ENCODE measurements at regions not wholly inside any gene's neighbourhood (a gene's known extent, or its start where the extent isn't known, plus 50 kb on each side); places are given as distances from the start of the nearest gene placed in this dataset.
"Not testable (repeated sequence)": the region's sequence is repeated elsewhere in the genome, so short reads cannot be mapped to it uniquely, and the experiment has no call there.

DNA sequence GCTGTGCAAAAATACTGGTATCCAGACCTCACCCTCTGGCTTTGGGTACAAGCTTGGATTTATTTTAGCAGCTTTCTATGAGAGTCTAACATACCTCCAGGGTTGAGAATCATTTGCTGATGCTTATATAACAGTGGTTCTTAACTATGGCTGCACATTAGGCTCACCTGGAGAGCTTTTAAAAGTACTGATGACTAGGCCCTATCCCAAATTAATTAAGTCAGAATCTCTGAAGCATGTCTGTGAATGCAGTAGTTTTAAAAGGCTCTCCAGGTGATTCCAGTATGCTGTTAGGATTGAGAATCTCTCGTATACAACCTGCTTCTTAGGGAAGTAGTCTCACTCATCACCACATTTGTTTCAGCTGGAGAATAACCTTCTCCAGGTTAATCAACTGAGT is 99.2 kb downstream of the PDHA2 start:
- H3K9me3 ChIP-seq = peaks cover 0 to 4% (median 0%) of the 10 kb centered on the region in 3 donors

DNA sequence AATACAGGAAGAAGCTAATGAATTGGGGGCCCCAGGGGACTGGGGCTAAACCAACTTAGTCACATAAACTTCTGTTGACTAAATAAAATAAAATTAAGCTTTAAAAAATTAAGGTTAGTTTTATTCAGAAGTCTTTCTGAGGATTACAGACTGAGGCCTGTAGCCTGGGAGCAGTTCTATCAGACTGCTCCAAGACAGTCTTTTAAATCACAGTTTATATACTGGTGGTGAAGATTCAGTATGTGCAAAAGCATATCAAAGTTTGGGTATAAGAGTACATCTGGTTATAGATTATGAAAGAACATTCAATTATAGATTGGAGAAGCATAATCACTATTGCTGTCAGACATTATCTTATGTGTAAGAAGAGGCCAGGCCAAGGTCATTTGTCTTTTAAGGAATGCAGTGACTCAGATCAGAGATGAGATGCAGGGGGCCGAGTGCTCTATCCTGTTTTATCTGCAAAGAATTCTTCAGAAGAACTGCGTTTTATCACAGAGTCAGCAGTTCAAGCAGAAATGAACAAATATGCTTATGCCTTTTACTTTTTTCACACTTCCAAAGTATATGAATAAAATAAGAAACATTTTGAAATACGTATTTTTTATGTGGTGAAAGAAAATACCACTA is 109.4 kb downstream of the PDHA2 start:
- intact Hi-C loops (cut with DNase I; ENCODE audit: low total_unique reads) (no loop called here), in situ Hi-C loops (cut with MboI; ENCODE audit: low sequenced_read_pairs in 4 of 4) (no loop called here)
- TF ChIP-seq, protein P1, sequence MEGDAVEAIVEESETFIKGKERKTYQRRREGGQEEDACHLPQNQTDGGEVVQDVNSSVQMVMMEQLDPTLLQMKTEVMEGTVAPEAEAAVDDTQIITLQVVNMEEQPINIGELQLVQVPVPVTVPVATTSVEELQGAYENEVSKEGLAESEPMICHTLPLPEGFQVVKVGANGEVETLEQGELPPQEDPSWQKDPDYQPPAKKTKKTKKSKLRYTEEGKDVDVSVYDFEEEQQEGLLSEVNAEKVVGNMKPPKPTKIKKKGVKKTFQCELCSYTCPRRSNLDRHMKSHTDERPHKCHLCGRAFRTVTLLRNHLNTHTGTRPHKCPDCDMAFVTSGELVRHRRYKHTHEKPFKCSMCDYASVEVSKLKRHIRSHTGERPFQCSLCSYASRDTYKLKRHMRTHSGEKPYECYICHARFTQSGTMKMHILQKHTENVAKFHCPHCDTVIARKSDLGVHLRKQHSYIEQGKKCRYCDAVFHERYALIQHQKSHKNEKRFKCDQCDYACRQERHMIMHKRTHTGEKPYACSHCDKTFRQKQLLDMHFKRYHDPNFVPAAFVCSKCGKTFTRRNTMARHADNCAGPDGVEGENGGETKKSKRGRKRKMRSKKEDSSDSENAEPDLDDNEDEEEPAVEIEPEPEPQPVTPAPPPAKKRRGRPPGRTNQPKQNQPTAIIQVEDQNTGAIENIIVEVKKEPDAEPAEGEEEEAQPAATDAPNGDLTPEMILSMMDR (IDR thresholded peaks at IDR 0.05 in 4 of 5, conservative IDR thresholded peaks at IDR 0.05 in 1 of 5) = no peak
- TF ChIP-seq POLR2A (IDR thresholded peaks at IDR 0.05) = no peak
- Histone ChIP-seq H3K4me1 (no peaks in the 10 kb centered on the region), H3K9me3 (no peaks in the 10 kb centered on the region), H3K4me3 (no peak overlapping the region), H3K27me3 (no peaks in the 10 kb centered on the region), H3K27ac (no peak overlapping the region), H3K36me3 (no peaks in the 10 kb centered on the region)
- no peak for DNase-seq
- no peak for ATAC-seq

More for the DNA sequence above, 99.2 kb downstream of the PDHA2 start:
- no peak for ATAC-seq
- no peak for DNase-seq
- H3K27ac ChIP-seq = no peak overlapping the region
- no peaks in the 10 kb centered on the region for H3K36me3 ChIP-seq
- H3K27me3 ChIP-seq = no peaks in the 10 kb centered on the region
- no peaks in the 10 kb centered on the region for H3K4me1 ChIP-seq
- in situ Hi-C loops (cut with MboI; ENCODE audit: low sequenced_read_pairs in 4 of 4) (no loop called here), intact Hi-C loops (cut with DNase I; ENCODE audit: low total_unique reads) (no loop called here)
- no peak overlapping the region for H3K4me3 ChIP-seq
- TF ChIP-seq, protein P1 (IDR thresholded peaks at IDR 0.05 in 4 of 5, conservative IDR thresholded peaks at IDR 0.05 in 1 of 5) = no peak
- no peak for TF ChIP-seq POLR2A (IDR thresholded peaks at IDR 0.05)

DNA sequence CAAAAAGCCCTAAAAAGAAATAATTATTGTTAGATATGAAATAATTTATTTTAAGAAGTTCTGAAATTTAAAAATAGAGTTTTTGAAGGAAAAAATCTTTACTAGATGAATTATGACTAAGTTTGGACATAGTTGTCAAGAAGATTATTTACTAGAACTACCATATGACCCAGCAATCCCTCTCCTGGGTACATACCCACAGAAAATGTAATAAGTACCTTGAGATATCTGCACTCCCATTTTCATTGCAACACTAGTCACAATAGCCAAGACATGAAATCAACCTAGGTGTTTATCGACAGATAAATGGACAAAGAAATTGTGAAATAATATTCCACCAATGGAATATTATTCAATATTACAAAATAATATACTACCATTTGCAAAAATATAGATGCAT is 109.9 kb downstream of the PDHA2 start:
- TF ChIP-seq, protein P1 (IDR thresholded peaks at IDR 0.05 in 4 of 5, conservative IDR thresholded peaks at IDR 0.05 in 1 of 5) = no peak
- TF ChIP-seq POLR2A (IDR thresholded peaks at IDR 0.05) = no peak
- in situ Hi-C loops (cut with MboI; ENCODE audit: low sequenced_read_pairs in 4 of 4) (no loop called here), intact Hi-C loops (cut with DNase I; ENCODE audit: low total_unique reads) (no loop called here)
- Histone ChIP-seq H3K9me3 (no peaks in the 10 kb centered on the region), H3K36me3 (no peaks in the 10 kb centered on the region), H3K27ac (no peak overlapping the region), H3K4me1 (no peaks in the 10 kb centered on the region), H3K4me3 (no peak overlapping the region), H3K27me3 (no peaks in the 10 kb centered on the region)
- ATAC-seq (no peak), DNase-seq (no peak)

DNA sequence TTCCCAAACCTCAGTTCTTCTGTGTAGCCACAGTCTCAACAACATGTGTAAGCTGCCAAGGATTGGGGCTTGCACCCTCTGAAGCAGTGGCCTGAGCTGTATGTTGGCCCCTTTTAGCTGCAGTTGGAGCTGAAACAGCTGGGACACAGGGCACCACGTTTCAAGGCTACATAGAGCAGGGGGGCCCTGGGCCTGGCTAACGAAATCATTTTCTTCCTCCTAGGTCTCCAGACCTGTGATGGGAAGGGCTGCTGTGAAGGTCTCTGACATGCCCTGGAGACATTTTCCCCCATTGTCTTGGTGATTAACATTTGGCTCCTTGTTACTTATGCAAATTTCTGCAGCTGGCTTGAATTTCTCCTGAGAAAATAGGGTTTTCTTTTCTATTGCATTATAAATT is 112.6 kb downstream of the PDHA2 start:
- H3K27ac ChIP-seq; H3K36me3 ChIP-seq; DNase-seq; H3K27me3 ChIP-seq; intact Hi-C loops (cut with DNase I; ENCODE audit: low total_unique reads); ATAC-seq; H3K4me1 ChIP-seq; in situ Hi-C loops (cut with MboI; ENCODE audit: low sequenced_read_pairs in 4 of 4); H3K9me3 ChIP-seq; H3K4me3 ChIP-seq: not testable (repeated sequence)

DNA sequence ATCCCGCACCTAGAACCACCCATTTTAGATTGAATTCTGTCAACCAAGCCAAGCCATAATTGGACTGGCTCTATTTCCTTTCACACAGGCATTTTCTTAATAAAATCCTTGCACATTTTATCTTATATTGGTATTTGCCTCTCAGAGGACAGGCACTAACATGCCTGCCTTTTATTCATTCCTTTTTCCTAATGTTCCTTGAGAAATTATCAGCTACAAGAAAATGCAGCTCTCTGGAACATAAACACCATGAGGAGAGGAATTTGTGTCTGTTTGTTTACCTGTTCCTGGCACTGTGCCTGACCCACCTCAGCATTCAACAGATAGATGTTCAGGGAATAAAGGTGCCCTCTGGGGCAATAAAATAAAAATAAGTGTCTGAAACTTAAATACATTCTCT is 116.2 kb downstream of the PDHA2 start:
- H3K27me3 ChIP-seq = no peaks in the 10 kb centered on the region
- H3K36me3 ChIP-seq = no peaks in the 10 kb centered on the region
- intact Hi-C loops (cut with DNase I; ENCODE audit: low total_unique reads) = no loop called here
- no peak for ATAC-seq
- TF ChIP-seq, protein P1 (IDR thresholded peaks at IDR 0.05 in 4 of 5, conservative IDR thresholded peaks at IDR 0.05 in 1 of 5) = no peak
- no peak for DNase-seq
- no peaks in the 10 kb centered on the region for H3K9me3 ChIP-seq
- H3K4me3 ChIP-seq = no peak overlapping the region
- H3K27ac ChIP-seq = no peak overlapping the region
- in situ Hi-C loops (cut with MboI; ENCODE audit: low sequenced_read_pairs in 4 of 4) = no loop called here
- no peaks in the 10 kb centered on the region for H3K4me1 ChIP-seq
